WTC11 (cell line): ENCODE measurements at regions not wholly inside any gene's neighbourhood (a gene's known extent, or its start where the extent isn't known, plus 50 kb on each side); places are given as distances from the start of the nearest gene placed in this dataset.

Experiments
- ATAC-seq: fragments of 200-7000 bp; cut with Tn5 transposase; 2 replicates; pipeline ENCODE4 v1.10.0; 2021; ENCODE audit warnings: mild to moderate bottlenecking, moderate library complexity
- CTCF ChIA-PET: fragments of 300-600 bp; sonication (Branson Sonifier 250); formaldehyde crosslinking; loops from one replicate; lab custom pipeline; 2021; ENCODE audit warnings: antibody characterized with exemption; lab: Charles Lee
- POLR2A ChIA-PET: fragments of 350-600 bp; sonication (Branson Sonifier 250); formaldehyde crosslinking; loops from one replicate; lab custom pipeline; 2021; ENCODE audit warnings: antibody characterized with exemption; lab: Charles Lee
- DNase-seq: peaks from one replicate; pipeline ENCODE4 v3.0.0; 2021; ENCODE audit warnings: low spot score
- H3K27ac Mint-ChIP-seq: 2 replicates; pipeline ENCODE4 v1.8.0; 2021; ENCODE audit warnings: mixed read lengths
- H3K27me3 Mint-ChIP-seq: 2 replicates; pipeline ENCODE4 v1.8.0; 2021; ENCODE audit warnings: low read depth, mild to moderate bottlenecking, moderate library complexity, mixed read lengths
- H3K36me3 Mint-ChIP-seq: 2 replicates; pipeline ENCODE4 v1.8.0; 2021; ENCODE audit warnings: mixed read lengths
- H3K4me1 Mint-ChIP-seq: 2 replicates; pipeline ENCODE4 v1.8.0; 2022; ENCODE audit warnings: mixed read lengths
- H3K4me3 Mint-ChIP-seq: 2 replicates; pipeline ENCODE4 v1.8.0; 2021; ENCODE audit warnings: mild to moderate bottlenecking, moderate library complexity, mixed read lengths
- H3K9me3 Mint-ChIP-seq: 2 replicates; pipeline ENCODE4 v1.8.0; 2021; ENCODE audit warnings: mixed read lengths
- ATF1 ChIP-seq: sonication (generic); formaldehyde crosslinking; IDR thresholded peaks from 2 replicates; pipeline ENCODE4 v1.8.1; 2023; ENCODE audit warnings: mild to moderate bottlenecking, moderate library complexity, missing genetic modification reagents
- ETV6 ChIP-seq: sonication (generic); formaldehyde crosslinking; IDR thresholded peaks from 2 replicates; pipeline ENCODE4 v1.8.1; 2022; ENCODE audit warnings: mild to moderate bottlenecking, missing genetic modification reagents
- JUN ChIP-seq: sonication (generic); formaldehyde crosslinking; IDR thresholded peaks from 2 replicates; pipeline ENCODE4 v1.8.0; 2023; ENCODE audit warnings: mild to moderate bottlenecking, missing genetic modification reagents
- NFE2L1 ChIP-seq: sonication (generic); formaldehyde crosslinking; IDR thresholded peaks from 2 replicates; pipeline ENCODE4 v1.8.1; 2023; ENCODE audit warnings: missing genetic modification reagents
- NR3C1 ChIP-seq: sonication (generic); formaldehyde crosslinking; conservative IDR thresholded peaks from 2 replicates; pipeline ENCODE4 v1.8.1; 2023; ENCODE audit warnings: low read depth, mild to moderate bottlenecking, missing genetic modification reagents
- RELA ChIP-seq: sonication (generic); formaldehyde crosslinking; IDR thresholded peaks from 2 replicates; pipeline ENCODE4 v1.8.1; 2022; ENCODE audit warnings: missing genetic modification reagents, mild to moderate bottlenecking, borderline replicate concordance
- ZBTB21 ChIP-seq: sonication (generic); formaldehyde crosslinking; IDR thresholded peaks from 2 replicates; pipeline ENCODE4 v1.8.1; 2023; ENCODE audit warnings: mild to moderate bottlenecking, missing genetic modification reagents, borderline replicate concordance
- ZNF121 ChIP-seq: sonication (generic); formaldehyde crosslinking; IDR thresholded peaks from 2 replicates; pipeline ENCODE4 v1.8.0; 2023; ENCODE audit warnings: missing genetic modification reagents
- ZNF138 ChIP-seq: sonication (generic); formaldehyde crosslinking; conservative IDR thresholded peaks from 2 replicates; pipeline ENCODE4 v1.8.1; 2022; ENCODE audit warnings: mild to moderate bottlenecking, moderate library complexity, missing genetic modification reagents
- ZNF396 ChIP-seq: fragments of 250-450 bp; sonication (Bioruptor Pico); IDR thresholded peaks from 2 replicates; pipeline ENCODE4 v1.8.0; 2021; ENCODE audit warnings: mild to moderate bottlenecking, moderate library complexity, borderline replicate concordance
- ZNF423 ChIP-seq: fragments of 250-450 bp; sonication (Bioruptor Pico); IDR thresholded peaks from 2 replicates; pipeline ENCODE4 v2.1.2; 2022; ENCODE audit warnings: mild to moderate bottlenecking, moderate library complexity
- ZNF671 ChIP-seq: fragments of 250-450 bp; sonication (Bioruptor Pico); IDR thresholded peaks from 2 replicates; pipeline ENCODE4 v1.8.0; 2021; ENCODE audit warnings: mild to moderate bottlenecking
- TF ChIP-seq, protein P1 (sequence below): sonication (generic); formaldehyde crosslinking; IDR thresholded peaks from 2 replicates; pipeline ENCODE4 v1.8.0; 2023; ENCODE audit warnings: missing genetic modification reagents, mild to moderate bottlenecking, borderline replicate concordance
- TF ChIP-seq, protein P2 (sequence below): sonication (generic); formaldehyde crosslinking; conservative IDR thresholded peaks from 2 replicates; pipeline ENCODE4 v1.8.1; 2023; ENCODE audit warnings: mild to moderate bottlenecking, low read depth, missing genetic modification reagents, moderate library complexity
- TF ChIP-seq, protein P3 (sequence below): sonication (generic); formaldehyde crosslinking; conservative IDR thresholded peaks from 2 replicates; pipeline ENCODE4 v1.8.1; 2022; ENCODE audit warnings: mild to moderate bottlenecking, missing genetic modification reagents
- TF ChIP-seq, protein P4 (sequence below): sonication (generic); formaldehyde crosslinking; IDR thresholded peaks from 2 replicates; pipeline ENCODE4 v1.8.1; 2023; ENCODE audit warnings: mild to moderate bottlenecking, missing genetic modification reagents, moderate library complexity
- TF ChIP-seq, protein P5 (sequence below): fragments of 250-450 bp; sonication (Bioruptor Pico); IDR thresholded peaks from 2 replicates; pipeline ENCODE4 v1.9.0; 2021; ENCODE audit warnings: mild to moderate bottlenecking

DNA sequence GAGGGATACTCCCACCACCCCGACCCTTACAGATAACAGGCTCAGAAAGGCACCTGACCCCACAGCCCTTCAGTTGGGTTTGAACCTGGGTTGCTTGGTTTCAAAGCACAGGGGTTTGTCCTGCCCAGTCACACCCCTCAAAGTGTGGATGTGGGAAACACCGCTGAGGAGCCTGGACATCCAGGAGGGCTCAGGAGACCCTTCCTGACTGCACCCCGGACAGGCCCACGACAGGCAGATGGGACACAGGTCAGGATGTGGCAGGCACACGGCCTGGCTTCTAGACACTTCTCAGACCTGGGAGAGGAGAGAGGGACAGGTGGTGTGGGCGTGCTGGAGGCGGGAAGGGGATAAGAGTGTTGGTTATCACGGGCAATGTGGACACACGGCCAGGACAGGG lies 932.3 kb downstream of the BRD1 start (continued):
- TF ChIP-seq, protein P1, sequence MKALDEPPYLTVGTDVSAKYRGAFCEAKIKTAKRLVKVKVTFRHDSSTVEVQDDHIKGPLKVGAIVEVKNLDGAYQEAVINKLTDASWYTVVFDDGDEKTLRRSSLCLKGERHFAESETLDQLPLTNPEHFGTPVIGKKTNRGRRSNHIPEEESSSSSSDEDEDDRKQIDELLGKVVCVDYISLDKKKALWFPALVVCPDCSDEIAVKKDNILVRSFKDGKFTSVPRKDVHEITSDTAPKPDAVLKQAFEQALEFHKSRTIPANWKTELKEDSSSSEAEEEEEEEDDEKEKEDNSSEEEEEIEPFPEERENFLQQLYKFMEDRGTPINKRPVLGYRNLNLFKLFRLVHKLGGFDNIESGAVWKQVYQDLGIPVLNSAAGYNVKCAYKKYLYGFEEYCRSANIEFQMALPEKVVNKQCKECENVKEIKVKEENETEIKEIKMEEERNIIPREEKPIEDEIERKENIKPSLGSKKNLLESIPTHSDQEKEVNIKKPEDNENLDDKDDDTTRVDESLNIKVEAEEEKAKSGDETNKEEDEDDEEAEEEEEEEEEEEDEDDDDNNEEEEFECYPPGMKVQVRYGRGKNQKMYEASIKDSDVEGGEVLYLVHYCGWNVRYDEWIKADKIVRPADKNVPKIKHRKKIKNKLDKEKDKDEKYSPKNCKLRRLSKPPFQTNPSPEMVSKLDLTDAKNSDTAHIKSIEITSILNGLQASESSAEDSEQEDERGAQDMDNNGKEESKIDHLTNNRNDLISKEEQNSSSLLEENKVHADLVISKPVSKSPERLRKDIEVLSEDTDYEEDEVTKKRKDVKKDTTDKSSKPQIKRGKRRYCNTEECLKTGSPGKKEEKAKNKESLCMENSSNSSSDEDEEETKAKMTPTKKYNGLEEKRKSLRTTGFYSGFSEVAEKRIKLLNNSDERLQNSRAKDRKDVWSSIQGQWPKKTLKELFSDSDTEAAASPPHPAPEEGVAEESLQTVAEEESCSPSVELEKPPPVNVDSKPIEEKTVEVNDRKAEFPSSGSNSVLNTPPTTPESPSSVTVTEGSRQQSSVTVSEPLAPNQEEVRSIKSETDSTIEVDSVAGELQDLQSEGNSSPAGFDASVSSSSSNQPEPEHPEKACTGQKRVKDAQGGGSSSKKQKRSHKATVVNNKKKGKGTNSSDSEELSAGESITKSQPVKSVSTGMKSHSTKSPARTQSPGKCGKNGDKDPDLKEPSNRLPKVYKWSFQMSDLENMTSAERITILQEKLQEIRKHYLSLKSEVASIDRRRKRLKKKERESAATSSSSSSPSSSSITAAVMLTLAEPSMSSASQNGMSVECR (CRISPR knock-in tag) = no peak
- no peak for TF ChIP-seq JUN (CRISPR knock-in tag)
- TF ChIP-seq, protein P2, sequence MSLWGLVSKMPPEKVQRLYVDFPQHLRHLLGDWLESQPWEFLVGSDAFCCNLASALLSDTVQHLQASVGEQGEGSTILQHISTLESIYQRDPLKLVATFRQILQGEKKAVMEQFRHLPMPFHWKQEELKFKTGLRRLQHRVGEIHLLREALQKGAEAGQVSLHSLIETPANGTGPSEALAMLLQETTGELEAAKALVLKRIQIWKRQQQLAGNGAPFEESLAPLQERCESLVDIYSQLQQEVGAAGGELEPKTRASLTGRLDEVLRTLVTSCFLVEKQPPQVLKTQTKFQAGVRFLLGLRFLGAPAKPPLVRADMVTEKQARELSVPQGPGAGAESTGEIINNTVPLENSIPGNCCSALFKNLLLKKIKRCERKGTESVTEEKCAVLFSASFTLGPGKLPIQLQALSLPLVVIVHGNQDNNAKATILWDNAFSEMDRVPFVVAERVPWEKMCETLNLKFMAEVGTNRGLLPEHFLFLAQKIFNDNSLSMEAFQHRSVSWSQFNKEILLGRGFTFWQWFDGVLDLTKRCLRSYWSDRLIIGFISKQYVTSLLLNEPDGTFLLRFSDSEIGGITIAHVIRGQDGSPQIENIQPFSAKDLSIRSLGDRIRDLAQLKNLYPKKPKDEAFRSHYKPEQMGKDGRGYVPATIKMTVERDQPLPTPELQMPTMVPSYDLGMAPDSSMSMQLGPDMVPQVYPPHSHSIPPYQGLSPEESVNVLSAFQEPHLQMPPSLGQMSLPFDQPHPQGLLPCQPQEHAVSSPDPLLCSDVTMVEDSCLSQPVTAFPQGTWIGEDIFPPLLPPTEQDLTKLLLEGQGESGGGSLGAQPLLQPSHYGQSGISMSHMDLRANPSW (CRISPR knock-in tag) = no peak
- no peak for TF ChIP-seq NR3C1
- TF ChIP-seq RELA (CRISPR knock-in tag) = no peak
- TF ChIP-seq ZNF396 = no peak
- TF ChIP-seq ZNF121 (CRISPR knock-in tag) = no peak
- no peak for TF ChIP-seq ATF1 (CRISPR knock-in tag)
- no peak for TF ChIP-seq ZBTB21 (CRISPR knock-in tag)

DNA sequence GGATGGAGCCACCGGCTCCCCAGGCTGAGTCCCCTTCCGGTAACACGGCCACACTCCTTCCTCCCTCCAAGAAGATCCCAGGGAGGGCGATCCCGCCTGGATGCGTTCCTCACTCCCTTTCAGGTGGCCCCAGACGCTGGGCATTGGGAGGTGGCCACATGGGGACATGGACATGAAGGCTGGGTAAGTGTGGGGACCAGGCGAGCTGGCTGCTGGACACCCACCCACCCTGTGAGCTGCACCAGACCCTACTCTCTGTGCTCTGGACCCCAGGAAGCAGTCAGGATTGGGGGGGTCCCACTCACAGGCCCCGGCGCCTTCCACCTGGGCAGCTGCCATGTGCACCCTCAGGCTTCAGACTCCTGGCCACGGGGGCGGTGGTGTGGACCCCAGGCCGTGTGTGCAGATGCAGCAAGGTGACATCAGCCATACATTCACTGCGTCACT lies 932.8 kb downstream of the BRD1 start:
- ATAC-seq = no peak
- TF ChIP-seq NFE2L1 (CRISPR knock-in tag) (no peak), ZNF121 (CRISPR knock-in tag) (no peak), ZNF671 (no peak), ZNF138 (CRISPR knock-in tag) (no peak), ETV6 (CRISPR knock-in tag) (no peak), ATF1 (CRISPR knock-in tag) (no peak), ZNF423 (no peak)
- TF ChIP-seq, protein P3, sequence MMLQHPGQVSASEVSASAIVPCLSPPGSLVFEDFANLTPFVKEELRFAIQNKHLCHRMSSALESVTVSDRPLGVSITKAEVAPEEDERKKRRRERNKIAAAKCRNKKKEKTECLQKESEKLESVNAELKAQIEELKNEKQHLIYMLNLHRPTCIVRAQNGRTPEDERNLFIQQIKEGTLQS = no peak
- TF ChIP-seq, protein P4, sequence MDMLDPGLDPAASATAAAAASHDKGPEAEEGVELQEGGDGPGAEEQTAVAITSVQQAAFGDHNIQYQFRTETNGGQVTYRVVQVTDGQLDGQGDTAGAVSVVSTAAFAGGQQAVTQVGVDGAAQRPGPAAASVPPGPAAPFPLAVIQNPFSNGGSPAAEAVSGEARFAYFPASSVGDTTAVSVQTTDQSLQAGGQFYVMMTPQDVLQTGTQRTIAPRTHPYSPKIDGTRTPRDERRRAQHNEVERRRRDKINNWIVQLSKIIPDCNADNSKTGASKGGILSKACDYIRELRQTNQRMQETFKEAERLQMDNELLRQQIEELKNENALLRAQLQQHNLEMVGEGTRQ (CRISPR knock-in tag) = no peak
- TF ChIP-seq, protein P5, sequence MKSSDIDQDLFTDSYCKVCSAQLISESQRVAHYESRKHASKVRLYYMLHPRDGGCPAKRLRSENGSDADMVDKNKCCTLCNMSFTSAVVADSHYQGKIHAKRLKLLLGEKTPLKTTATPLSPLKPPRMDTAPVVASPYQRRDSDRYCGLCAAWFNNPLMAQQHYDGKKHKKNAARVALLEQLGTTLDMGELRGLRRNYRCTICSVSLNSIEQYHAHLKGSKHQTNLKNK (CRISPR knock-in tag) = no peak
- H3K27me3 Mint-ChIP-seq = peaks cover 5% of the 10 kb centered on the region
- no peaks in the 10 kb centered on the region for H3K36me3 Mint-ChIP-seq
- DNase-seq = no peak
- no peak overlapping the region for H3K4me3 Mint-ChIP-seq
- H3K4me1 Mint-ChIP-seq = no peaks in the 10 kb centered on the region
- no peaks in the 10 kb centered on the region for H3K9me3 Mint-ChIP-seq
- no peak overlapping the region for H3K27ac Mint-ChIP-seq
- ChIA-PET POLR2A (interaction anchor here (0.6 kb wide), 1 partner anchor 520 kb away, joined by 3 read pairs; no protein-coding TSS in a partner anchor), CTCF (interaction anchor here (0.6 to 2.1 kb wide), 14 partner anchors 9 to 410 kb away, joined by 3 to 8 read pairs (median 4); no protein-coding TSS in a partner anchor)
